ENCODE measurements at regions not wholly inside any gene's neighbourhood (a gene's known extent, or its start where the extent isn't known, plus 50 kb on each side); places are given as distances from the start of the nearest gene placed in this dataset.
A peak's percentile ranks its signal among the peaks of the same experiment; 100 is the strongest.
"Not testable (repeated sequence)": the region's sequence is repeated elsewhere in the genome, so short reads cannot be mapped to it uniquely, and the experiment has no call there.

DNA sequence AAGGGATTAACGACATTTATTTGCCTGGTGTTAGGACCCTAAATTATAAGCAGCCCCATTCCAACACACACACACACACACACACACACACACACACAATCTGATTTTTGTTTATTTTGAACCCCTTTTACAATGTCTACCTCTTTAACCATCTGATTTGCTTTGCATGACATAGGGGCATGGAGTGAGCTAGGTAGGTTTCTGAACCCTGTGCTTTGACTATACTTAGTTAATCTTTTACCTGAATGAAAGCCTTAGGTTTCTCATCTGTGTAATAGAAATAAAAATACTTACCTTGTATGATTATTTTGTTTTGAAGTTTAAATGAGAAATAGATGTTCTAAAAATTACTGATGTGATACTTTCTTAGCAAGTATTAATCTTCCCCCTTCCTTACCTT is 94.7 kb upstream of the FOLH1 start:
- DNase-seq = no peak

DNA sequence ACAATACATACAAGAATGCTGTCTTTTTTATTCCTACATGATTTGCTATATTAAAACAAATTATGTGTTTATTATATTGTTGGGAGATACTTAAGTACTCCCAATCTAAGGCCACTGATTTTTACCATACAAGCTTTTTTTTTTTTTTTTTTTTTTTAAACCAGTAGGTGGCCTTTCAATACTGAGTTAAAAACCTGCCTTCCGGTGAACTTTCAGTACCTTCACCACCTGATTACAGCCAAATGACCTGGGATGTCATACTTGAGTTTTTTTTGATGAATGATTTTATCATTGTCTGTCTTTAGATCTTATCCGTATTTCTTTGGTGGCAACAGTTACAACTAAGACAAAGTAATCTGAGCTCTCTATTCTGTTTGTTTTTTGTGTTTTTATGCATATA is 94.0 kb upstream of the FOLH1 start:
- DNase-seq = no peak

DNA sequence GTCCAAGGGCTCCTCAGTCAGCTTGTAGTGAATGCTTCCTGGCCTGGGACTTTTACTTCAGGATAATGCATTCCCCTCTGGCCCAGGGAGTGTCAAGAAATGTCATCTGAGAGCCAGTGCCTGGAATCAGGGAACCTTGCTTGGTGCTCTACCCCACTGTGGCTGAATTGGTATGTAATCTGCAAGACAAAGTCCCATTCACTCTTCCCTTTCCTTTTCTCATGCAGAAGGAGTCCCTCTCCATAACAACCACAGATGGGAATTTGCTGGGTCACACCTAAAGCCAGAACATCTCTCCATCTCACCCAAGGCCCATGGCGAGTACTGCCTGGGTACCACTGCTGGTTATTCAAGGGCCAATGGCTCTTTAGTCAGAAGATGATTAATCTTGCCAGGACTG is 89.6 kb upstream of the FOLH1 start:
- DNase-seq = not testable (repeated sequence)

DNA sequence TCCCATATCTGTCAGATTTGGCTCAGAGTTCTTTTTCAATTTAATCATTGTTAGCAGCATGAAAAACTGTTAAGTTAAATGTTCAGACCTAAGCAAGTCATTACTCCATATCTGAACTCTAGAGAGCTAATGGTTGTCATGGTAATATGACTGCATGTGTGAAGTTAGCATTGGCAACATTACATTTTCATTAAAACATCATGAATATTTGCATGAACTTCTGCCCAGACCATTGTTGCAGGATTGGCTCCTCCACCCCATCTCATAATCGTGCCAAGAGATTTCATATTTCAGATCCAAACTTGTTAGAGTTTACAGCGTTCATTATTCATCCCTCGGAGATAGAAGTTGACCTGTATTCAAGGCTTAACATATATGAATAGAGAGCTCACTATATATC is 75.5 kb upstream of the FOLH1 start:
- peak; percentile 1 for DNase-seq

DNA sequence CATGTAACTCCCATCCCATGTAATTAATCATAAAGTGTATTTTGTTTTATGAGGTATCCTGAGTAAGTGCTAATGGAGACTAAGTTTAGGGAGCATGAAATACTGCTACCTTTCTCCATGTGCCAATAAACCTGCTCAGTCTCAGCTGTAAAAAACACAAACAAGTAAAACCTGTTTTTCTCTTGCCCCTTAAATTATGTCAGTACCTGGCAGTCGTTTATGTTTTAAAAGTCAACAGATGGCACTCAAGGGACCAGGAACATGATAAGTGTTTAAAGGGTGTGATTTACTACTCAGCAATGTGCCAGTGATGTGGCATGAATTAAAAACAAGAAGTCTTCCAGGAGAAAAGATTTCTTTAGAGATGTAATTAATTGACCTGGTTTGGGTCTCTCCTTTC is 74.9 kb upstream of the FOLH1 start:
- peak; percentile 18 for DNase-seq

DNA sequence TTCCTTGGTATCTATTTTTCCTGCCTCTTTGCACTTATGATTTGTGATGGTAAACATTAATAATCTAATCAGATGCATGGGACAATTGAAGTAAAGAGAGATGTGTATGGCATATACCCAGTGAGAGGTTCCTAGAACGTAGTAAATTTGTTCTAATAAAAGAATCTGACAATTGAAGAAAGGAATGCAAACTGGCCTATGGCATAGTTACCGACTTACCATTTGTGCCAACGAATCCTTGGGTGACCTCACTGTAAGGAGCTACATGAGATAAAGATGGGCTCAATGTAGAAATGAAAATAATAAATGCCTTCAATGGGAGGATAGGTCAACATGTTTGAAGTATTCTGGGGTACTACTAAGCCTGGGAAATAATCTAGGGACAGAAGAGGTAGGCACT is 73.7 kb upstream of the FOLH1 start:
- not testable (repeated sequence) for DNase-seq

DNA sequence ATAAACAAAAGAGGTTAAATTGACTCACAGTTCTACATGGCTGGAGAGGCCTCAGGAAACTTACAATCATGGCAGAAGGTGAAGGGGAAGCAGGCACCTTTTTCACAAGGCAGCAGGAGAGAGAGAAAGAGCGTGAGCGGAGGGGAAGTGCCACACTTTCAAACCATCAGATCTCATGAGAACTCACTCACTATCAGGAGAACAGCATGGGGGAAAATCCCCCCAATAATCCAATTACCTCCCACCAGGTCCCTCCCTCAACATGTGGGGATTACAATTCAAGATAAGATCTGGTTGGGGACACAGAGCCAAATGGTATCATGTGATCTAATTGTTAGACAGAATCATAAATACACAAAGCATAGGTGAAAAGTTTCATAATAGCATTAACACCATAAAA is 69.5 kb upstream of the FOLH1 start:
- DNase-seq = not testable (repeated sequence)

Measured in NCI-H510A treated with DMSO at 0.1 percent for 48 hours (cell line).